SU-DHL-6 (cell line): ENCODE measurements at regions not wholly inside any gene's neighbourhood (a gene's known extent, or its start where the extent isn't known, plus 50 kb on each side); places are given as distances from the start of the nearest gene placed in this dataset.

Experiments used
- H2AFZ ChIP-seq: fragments of 200-600 bp; sonication (generic); 2 replicates; pipeline ENCODE4 v1.6.1; 2014; ENCODE audit warnings: low read depth, mild to moderate bottlenecking, moderate library complexity, mixed read lengths, antibody characterized with exemption, low read length; ENCODE audit not compliant: severe bottlenecking
- H3F3A ChIP-seq: fragments of 200-600 bp; shearing (Covaris generic); 2 replicates; pipeline ENCODE4 v1.6.0; 2016; ENCODE audit warnings: antibody characterized with exemption, mild to moderate bottlenecking; ENCODE audit not compliant: insufficient read depth
- H3K27ac ChIP-seq: fragments of 200-600 bp; sonication (generic); 2 replicates; pipeline ENCODE4 v1.5.1; 2016; ENCODE audit warnings: low read depth, mild to moderate bottlenecking, low read length, moderate library complexity, mixed read lengths
- H3K27me3 ChIP-seq: fragments of 200-600 bp; sonication (generic), shearing (Covaris generic); 2 replicates; pipeline ENCODE4 v1.6.0; 2014; ENCODE audit warnings: mild to moderate bottlenecking, low read length
- H3K36me3 ChIP-seq: fragments of 200-600 bp; sonication (generic); 2 replicates; pipeline ENCODE4 v1.6.1; 2014; ENCODE audit warnings: mild to moderate bottlenecking, low read length, mixed read lengths
- H3K4me2 ChIP-seq: fragments of 300-600, 200-600 bp; shearing (Covaris generic), sonication (generic); 2 replicates; pipeline ENCODE4 v1.6.0; 2014; ENCODE audit warnings: low read length, low read depth, mild to moderate bottlenecking; ENCODE audit not compliant: poor library complexity, severe bottlenecking
- H3K4me3 ChIP-seq: fragments of 200-600 bp; sonication (generic); 2 replicates; pipeline ENCODE4 v1.5.1; 2014; ENCODE audit warnings: antibody characterized with exemption, low read length, mild to moderate bottlenecking, mixed read lengths; ENCODE audit not compliant: insufficient read depth, poor library complexity, severe bottlenecking
- H3K79me2 ChIP-seq: fragments of 200-600 bp; sonication (generic); 2 replicates; pipeline ENCODE4 v1.6.1; 2014; ENCODE audit warnings: mild to moderate bottlenecking, low read length, moderate library complexity; ENCODE audit not compliant: insufficient read depth
- H3K9ac ChIP-seq: fragments of 200-600 bp; sonication (generic); 2 replicates; pipeline ENCODE4 v1.7.0; 2014; ENCODE audit warnings: mild to moderate bottlenecking, low read length
- H3K9me2 ChIP-seq: fragments of 200-600 bp; sonication (generic); replicated peaks from 2 replicates; pipeline ENCODE4 v1.6.1; 2014; ENCODE audit warnings: low read length; ENCODE audit not compliant: insufficient read depth
- H3K9me3 ChIP-seq: fragments of 200-600 bp; sonication (generic); 2 replicates; pipeline ENCODE4 v1.6.1; 2014; ENCODE audit warnings: low read length, mixed read lengths; ENCODE audit not compliant: insufficient read depth
- H4K20me1 ChIP-seq: fragments of 200-600 bp; sonication (generic); 2 replicates; pipeline ENCODE4 v1.6.1; 2014; ENCODE audit warnings: low read depth, mild to moderate bottlenecking, antibody characterized with exemption, low read length, moderate library complexity, mixed read lengths
- CTCF ChIP-seq: fragments of 200-600 bp; sonication (generic); IDR thresholded peaks from one replicate; pipeline ENCODE4 v1.5.1; 2017; ENCODE audit warnings: antibody characterized with exemption, mild to moderate bottlenecking, low read length, moderate library complexity; ENCODE audit not compliant: insufficient read depth, poor library complexity, severe bottlenecking
- EZH2phosphoT487 ChIP-seq: fragments of 200-600 bp; sonication (generic), shearing (Covaris generic); conservative IDR thresholded peaks from 2 replicates; pipeline ENCODE4 v1.6.1; 2018; ENCODE audit warnings: mild to moderate bottlenecking, antibody characterized with exemption, low read length, moderate library complexity, mixed read lengths

DNA sequence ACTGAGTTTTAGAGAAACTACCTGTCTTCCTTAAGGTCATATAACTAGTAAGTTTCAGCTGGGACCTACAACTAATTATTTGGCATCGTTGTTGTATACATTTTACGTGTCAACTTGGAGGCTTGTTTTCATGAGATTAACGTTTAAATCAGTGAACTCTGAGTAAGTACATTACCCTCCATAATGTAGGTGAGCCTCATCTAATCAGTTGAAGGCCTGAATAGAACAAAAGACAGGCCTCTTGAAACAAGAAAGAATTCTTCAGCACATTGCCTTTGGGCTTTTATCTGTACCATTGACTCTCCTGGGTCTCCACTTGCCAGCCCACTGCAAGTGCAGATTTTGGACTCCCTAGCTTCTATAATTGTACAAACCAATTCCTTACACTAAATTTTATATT is 364.6 kb downstream of the ADGRL2 start:
- H2AFZ ChIP-seq, result no peak overlapping the region
- H3K27me3 ChIP-seq, result no peaks in the 10 kb centered on the region
- H3K9me3 ChIP-seq, result no peaks in the 10 kb centered on the region
- H3K27ac ChIP-seq, result no peak overlapping the region
- no peaks in the 10 kb centered on the region for H3K79me2 ChIP-seq
- H4K20me1 ChIP-seq, result no peaks in the 10 kb centered on the region
- H3F3A ChIP-seq, result no peaks in the 10 kb centered on the region
- H3K9ac ChIP-seq, result no peak overlapping the region
- no peaks in the 10 kb centered on the region for H3K36me3 ChIP-seq
- no peak overlapping the region for H3K4me2 ChIP-seq
- no peak overlapping the region for H3K4me3 ChIP-seq
- TF ChIP-seq EZH2phosphoT487, result no peak
- H3K9me2 ChIP-seq, result no peaks in the 10 kb centered on the region

GRCh38 chr1:82162486-82163420 is 362.0 kb downstream of the ADGRL2 start:
- H3K9me3 ChIP-seq, result no peaks in the 10 kb centered on the region
- no peak overlapping the region for H3K4me3 ChIP-seq
- H3K36me3 ChIP-seq, result no peaks in the 10 kb centered on the region
- H3F3A ChIP-seq, result no peaks in the 10 kb centered on the region
- TF ChIP-seq EZH2phosphoT487 (no peak), CTCF (no peak)
- no peak overlapping the region for H3K27ac ChIP-seq
- no peaks in the 10 kb centered on the region for H4K20me1 ChIP-seq
- no peaks in the 10 kb centered on the region for H3K27me3 ChIP-seq
- H3K9ac ChIP-seq, result no peak overlapping the region
- H2AFZ ChIP-seq, result no peak overlapping the region
- no peak overlapping the region for H3K4me2 ChIP-seq
- no peaks in the 10 kb centered on the region for H3K79me2 ChIP-seq
- H3K9me2 ChIP-seq, result no peaks in the 10 kb centered on the region

DNA sequence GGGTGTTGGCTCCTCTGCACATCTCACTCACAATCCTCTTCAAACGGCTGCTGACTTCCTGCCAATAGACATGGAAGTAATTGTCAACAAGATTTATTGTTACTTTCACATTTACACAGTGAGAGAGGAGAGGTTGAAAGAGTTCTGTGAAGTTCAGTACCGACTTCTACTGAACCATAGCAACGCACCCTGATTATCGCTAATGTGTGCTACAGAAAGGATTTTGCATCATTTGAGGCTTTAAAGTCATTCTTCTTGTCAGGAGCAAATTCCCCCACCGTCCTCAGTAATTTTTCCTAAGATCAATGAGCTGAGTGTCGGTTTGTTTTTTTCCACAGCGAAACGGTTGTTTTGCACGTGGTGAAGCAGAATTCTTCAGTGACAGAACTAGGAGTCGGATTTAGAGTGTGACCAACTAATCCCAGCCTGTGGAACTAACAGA is 361.0 kb downstream of the ADGRL2 start:
- no peak overlapping the region for H3K4me3 ChIP-seq
- no peaks in the 10 kb centered on the region for H3K36me3 ChIP-seq
- no peaks in the 10 kb centered on the region for H3K27me3 ChIP-seq
- H3K79me2 ChIP-seq, result no peaks in the 10 kb centered on the region
- no peaks in the 10 kb centered on the region for H3F3A ChIP-seq
- no peak overlapping the region for H3K27ac ChIP-seq
- no peak overlapping the region for H3K4me2 ChIP-seq
- H3K9ac ChIP-seq, result no peak overlapping the region
- no peaks in the 10 kb centered on the region for H3K9me3 ChIP-seq
- no peaks in the 10 kb centered on the region for H4K20me1 ChIP-seq
- TF ChIP-seq CTCF (no peak), EZH2phosphoT487 (no peak)
- H3K9me2 ChIP-seq, result no peaks in the 10 kb centered on the region
- no peak overlapping the region for H2AFZ ChIP-seq

GRCh38 chr1:82160903-82161302 is 360.2 kb downstream of the ADGRL2 start:
- no peaks in the 10 kb centered on the region for H3K36me3 ChIP-seq
- no peak for TF ChIP-seq CTCF
- TF ChIP-seq EZH2phosphoT487, result no peak
- H3K27me3 ChIP-seq, result no peaks in the 10 kb centered on the region
- no peaks in the 10 kb centered on the region for H3F3A ChIP-seq
- no peaks in the 10 kb centered on the region for H3K9me2 ChIP-seq
- no peak overlapping the region for H3K9ac ChIP-seq
- no peak overlapping the region for H3K27ac ChIP-seq
- no peaks in the 10 kb centered on the region for H3K9me3 ChIP-seq
- no peak overlapping the region for H3K4me3 ChIP-seq
- peak overlapping the region; percentile 35 for H2AFZ ChIP-seq
- H3K79me2 ChIP-seq, result no peaks in the 10 kb centered on the region
- H4K20me1 ChIP-seq, result no peaks in the 10 kb centered on the region
- no peak overlapping the region for H3K4me2 ChIP-seq
